ENCODE measurements at regions not wholly inside any gene's neighbourhood (a gene's known extent, or its start where the extent isn't known, plus 50 kb on each side); places are given as distances from the start of the nearest gene placed in this dataset.

DNA sequence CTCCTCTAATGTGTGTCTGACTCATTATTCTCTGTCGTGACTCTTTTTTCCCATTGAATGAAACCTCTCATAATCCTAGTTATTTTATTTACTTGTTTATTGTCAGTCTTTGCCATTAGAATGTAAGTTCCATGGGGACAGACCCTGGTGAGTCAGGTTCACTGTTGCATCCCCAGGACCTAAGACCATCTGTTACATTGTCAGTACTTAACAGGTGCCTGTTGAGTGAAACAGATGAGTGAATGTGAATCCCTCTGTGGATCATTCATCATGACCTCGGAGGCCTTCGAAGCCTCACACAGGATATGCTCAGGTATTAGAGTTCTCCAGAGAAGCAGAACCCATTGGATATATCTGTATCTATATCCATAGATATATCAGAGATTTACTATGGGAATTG, 120.1 kb downstream of the PFKFB3 start:
- CTCF ChIA-PET, result no interaction called here
- Mint-ChIP-seq H3K27ac (no peak overlapping the region), H3K4me1 (ENCODE audit: low read depth) (no peaks in the 10 kb centered on the region), H3K27me3 (ENCODE audit: low read depth) (no peaks in the 10 kb centered on the region), H3K36me3 (ENCODE audit: low read depth) (peaks cover 6% of the 10 kb centered on the region), H3K4me3 (no peak overlapping the region), H3K9me3 (no peaks in the 10 kb centered on the region)
- intact Hi-C loops (cut with micrococcal nuclease), result no loop called here
- DNase-seq, result no peak

DNA sequence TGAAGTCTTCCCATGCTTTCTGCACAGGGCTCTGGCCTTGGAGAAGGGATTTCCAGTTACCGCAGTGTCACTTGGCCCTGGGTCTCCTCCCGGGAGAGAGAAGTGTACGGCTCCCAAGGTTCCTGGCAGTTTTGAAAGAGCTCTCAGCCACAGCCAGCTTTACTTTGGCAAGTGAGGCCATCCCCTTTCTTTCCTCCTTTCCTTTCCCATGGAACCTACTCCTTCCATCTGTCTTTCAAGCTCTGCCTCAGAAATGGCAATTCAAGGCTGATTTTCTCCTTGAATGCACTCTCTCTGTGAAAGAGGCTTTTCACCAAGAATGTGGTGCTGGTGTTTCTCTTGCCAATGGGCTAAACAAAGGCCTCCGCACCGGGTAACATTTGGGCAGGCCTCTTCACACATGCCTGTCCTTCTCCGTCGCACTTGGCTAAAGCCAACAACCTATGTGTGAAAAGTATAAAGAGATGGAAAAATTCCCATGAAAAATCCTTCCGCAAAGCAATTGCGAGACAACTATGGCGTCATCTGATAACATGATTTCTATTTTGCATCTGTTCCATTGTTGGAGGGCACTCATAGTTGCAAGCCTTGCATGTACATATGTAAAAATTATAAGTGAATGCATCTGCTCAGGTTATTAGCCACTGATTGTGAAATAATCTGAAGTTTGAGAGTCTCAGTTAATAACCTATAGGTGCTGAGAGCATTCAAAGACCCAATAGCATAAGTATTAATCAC, 125.4 kb downstream of the PFKFB3 start:
- intact Hi-C loops (cut with micrococcal nuclease), result no loop called here
- Mint-ChIP-seq H3K4me1 (ENCODE audit: low read depth) (no peaks in the 10 kb centered on the region), H3K9me3 (peaks cover under 1% of the 10 kb centered on the region), H3K4me3 (no peak overlapping the region), H3K27me3 (ENCODE audit: low read depth) (no peaks in the 10 kb centered on the region), H3K27ac (no peak overlapping the region), H3K36me3 (ENCODE audit: low read depth) (peaks cover 4% of the 10 kb centered on the region)
- CTCF ChIA-PET, result no interaction called here
- no peak for DNase-seq

DNA sequence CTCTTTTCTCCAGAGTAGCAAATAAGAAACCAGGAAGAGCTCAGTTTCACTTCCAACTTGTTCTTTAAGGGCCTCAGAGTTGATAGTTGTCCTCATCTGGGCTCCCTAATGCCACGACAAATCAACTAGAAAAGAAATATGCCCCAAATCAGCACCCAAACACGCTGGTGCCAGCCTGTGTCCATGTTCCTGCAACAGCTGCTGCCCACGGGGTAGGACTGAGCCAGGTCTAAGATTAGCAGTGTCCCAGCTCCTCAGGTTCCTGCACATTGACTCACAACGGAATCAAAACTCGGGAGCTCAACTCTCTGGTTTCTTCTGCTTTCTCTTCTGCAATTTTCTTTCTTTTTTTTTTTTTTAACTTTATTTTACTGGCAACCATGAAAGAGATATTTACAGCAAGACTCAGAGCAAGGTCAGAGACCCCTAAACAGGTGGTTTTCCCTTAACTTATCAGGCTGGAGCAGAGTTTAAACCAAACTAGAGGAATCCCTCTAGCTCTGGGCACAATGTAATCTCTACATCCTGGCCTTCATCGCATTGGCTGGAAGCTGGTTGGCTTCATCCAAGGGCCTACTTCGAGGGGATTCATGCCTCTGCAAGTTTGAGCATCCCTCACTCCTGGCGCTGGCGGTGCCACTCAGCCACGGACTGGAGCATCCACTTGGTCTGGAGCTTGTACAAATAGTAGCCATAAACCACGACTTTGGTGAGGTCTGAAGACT, 126.1 kb downstream of the PFKFB3 start:
- CTCF ChIA-PET, result interaction anchor here (1.2 kb wide), 2 partner anchors 11 to 73 kb away, joined by 3 to 7 read pairs; no protein-coding TSS in a partner anchor
- no peaks in the 10 kb centered on the region for H3K27me3 Mint-ChIP-seq (ENCODE audit: low read depth)
- peaks cover 7% of the 10 kb centered on the region for H3K9me3 Mint-ChIP-seq
- no peaks in the 10 kb centered on the region for H3K4me1 Mint-ChIP-seq (ENCODE audit: low read depth)
- peaks cover 7% of the 10 kb centered on the region for H3K36me3 Mint-ChIP-seq (ENCODE audit: low read depth)
- no peak for DNase-seq
- intact Hi-C loops (cut with micrococcal nuclease), result no loop called here
- no peak overlapping the region for H3K4me3 Mint-ChIP-seq
- H3K27ac Mint-ChIP-seq, result no peak overlapping the region

DNA sequence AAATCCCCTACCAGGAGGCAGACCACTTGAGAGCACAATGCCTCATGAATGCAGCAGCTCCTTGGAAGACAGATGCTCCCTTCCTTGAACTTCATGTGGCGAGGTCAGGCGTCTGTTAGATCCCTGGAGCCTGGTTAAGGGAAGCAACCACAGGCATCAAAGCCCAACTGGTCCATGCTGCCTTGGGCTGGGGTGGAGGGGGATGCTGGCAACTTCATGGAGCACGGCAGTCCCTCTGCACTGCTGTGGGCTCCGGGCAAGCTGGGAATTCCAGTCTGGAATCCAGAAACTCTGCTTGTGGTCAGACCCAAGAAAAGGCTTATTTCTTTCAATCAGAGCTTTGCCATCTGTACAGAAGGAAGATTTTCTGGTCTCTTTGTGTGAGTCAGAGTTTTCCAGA, 130.4 kb downstream of the PFKFB3 start:
- Mint-ChIP-seq H3K9me3 (peaks cover 11% of the 10 kb centered on the region), H3K4me1 (ENCODE audit: low read depth) (peaks cover 2% of the 10 kb centered on the region), H3K4me3 (no peak overlapping the region), H3K27me3 (ENCODE audit: low read depth) (no peaks in the 10 kb centered on the region), H3K36me3 (ENCODE audit: low read depth) (peaks cover 7% of the 10 kb centered on the region), H3K27ac (no peak overlapping the region)
- intact Hi-C loops (cut with micrococcal nuclease), result no loop called here
- DNase-seq, result no peak
- CTCF ChIA-PET, result no interaction called here

DNA sequence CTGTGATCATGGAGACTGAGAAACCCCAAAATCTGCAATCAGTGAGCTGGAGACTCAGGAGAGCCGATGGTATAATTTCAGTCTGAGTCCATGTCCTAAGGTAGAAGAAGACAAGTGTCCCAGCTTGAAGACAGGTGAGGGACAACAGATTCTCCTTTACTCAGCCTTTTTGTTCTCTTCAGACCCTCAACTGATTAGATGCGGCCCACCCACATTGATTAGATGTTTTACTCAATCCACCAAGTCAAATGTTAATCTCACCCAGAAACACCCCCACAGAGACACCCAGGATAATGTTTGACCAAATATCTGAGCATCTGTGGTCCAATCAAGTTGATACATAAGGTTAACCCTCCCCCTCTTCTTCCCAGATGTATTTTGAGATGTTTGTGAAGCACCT, 131.2 kb downstream of the PFKFB3 start:
- H3K36me3 Mint-ChIP-seq (ENCODE audit: low read depth), result peaks cover 7% of the 10 kb centered on the region
- DNase-seq, result no peak
- H3K27me3 Mint-ChIP-seq (ENCODE audit: low read depth), result no peaks in the 10 kb centered on the region
- H3K4me1 Mint-ChIP-seq (ENCODE audit: low read depth), result peaks cover 2% of the 10 kb centered on the region
- CTCF ChIA-PET, result interaction anchor here (1.0 kb wide), 1 partner anchor 68 kb away, joined by 3 read pairs; no protein-coding TSS in a partner anchor
- H3K9me3 Mint-ChIP-seq, result peaks cover 11% of the 10 kb centered on the region
- intact Hi-C loops (cut with micrococcal nuclease), result no loop called here
- H3K4me3 Mint-ChIP-seq, result no peak overlapping the region
- no peak overlapping the region for H3K27ac Mint-ChIP-seq

DNA sequence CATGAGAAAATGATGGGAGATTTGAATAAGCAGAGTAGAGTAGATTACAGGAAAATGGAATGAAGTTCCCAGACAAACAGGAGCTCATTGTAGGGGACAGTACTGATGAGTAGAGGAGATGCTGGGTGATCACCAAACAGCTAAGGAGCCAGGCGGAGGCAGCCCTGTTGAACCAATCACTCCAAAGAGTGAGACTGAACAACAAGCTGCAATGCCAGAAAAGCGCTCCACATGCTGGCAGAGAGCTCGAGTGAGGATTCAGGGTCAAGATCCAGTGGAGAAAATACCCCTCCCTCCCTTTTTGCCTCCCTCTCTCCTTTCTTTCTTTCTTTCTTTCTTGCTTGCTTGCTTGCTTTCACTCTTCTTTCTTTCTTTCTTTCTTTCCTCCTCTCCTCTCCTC, 133.3 kb downstream of the PFKFB3 start:
- no peak for DNase-seq
- H3K27me3 Mint-ChIP-seq (ENCODE audit: low read depth), result no peaks in the 10 kb centered on the region
- CTCF ChIA-PET, result interaction anchor here (0.6 to 0.9 kb wide), 2 partner anchors 8 to 63 kb away, joined by 4 to 8 read pairs; no protein-coding TSS in a partner anchor
- no peak overlapping the region for H3K4me3 Mint-ChIP-seq
- intact Hi-C loops (cut with micrococcal nuclease), result no loop called here
- peaks cover 2% of the 10 kb centered on the region for H3K4me1 Mint-ChIP-seq (ENCODE audit: low read depth)
- H3K9me3 Mint-ChIP-seq, result peaks cover 11% of the 10 kb centered on the region
- no peak overlapping the region for H3K27ac Mint-ChIP-seq
- peaks cover 5% of the 10 kb centered on the region for H3K36me3 Mint-ChIP-seq (ENCODE audit: low read depth)

DNA sequence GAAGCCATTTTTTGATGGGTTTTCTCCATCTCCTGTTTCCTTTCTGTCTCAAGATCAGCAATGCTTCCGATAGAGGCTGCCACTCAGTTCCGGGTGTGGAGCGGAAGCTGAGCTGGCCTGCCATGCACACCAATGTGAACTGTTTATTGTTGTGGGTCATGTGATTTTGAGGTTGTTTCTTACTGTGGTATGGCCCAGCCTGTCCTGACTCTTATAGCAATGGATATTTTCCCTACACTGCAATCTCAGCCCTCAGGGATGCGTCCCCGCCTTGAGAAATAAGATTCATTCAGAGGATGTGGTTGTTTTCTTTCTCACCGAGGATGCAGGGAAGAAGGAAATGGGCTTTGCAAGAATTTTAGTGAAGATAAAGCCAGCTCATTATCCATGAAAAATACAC, 134.7 kb downstream of the PFKFB3 start:
- H3K9me3 Mint-ChIP-seq, result peaks cover 11% of the 10 kb centered on the region
- peaks cover 2% of the 10 kb centered on the region for H3K4me1 Mint-ChIP-seq (ENCODE audit: low read depth)
- no peak overlapping the region for H3K4me3 Mint-ChIP-seq
- intact Hi-C loops (cut with micrococcal nuclease), result no loop called here
- CTCF ChIA-PET, result interaction anchor here (0.6 kb wide), 1 partner anchor 549 kb away, joined by 3 read pairs; no protein-coding TSS in a partner anchor
- peaks cover 3% of the 10 kb centered on the region for H3K36me3 Mint-ChIP-seq (ENCODE audit: low read depth)
- no peak overlapping the region for H3K27ac Mint-ChIP-seq
- DNase-seq, result no peak
- H3K27me3 Mint-ChIP-seq (ENCODE audit: low read depth), result no peaks in the 10 kb centered on the region

DNA sequence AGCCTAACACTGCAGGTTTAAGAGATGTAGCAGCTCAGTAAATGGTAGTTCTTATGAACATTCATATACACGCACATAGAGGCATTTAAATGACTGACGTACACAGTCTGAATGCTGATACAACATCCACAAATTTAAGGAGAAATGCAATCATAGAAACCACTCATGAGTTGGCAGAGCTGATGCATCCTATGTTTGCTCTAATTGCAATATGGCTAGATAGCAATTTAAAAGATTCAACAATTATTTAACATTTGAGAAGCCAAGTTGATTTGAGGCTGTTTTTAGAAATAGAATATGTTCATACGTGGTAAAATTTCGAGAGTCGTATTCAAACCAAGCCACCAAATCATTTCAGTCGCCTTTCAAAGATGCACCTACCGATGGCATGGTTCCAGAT, 135.6 kb downstream of the PFKFB3 start:
- Mint-ChIP-seq H3K27me3 (ENCODE audit: low read depth) (no peaks in the 10 kb centered on the region), H3K27ac (no peak overlapping the region), H3K4me1 (ENCODE audit: low read depth) (peaks cover 4% of the 10 kb centered on the region), H3K4me3 (no peak overlapping the region), H3K9me3 (peaks cover 8% of the 10 kb centered on the region), H3K36me3 (ENCODE audit: low read depth) (peaks cover 3% of the 10 kb centered on the region)
- CTCF ChIA-PET, result interaction anchor here (0.7 kb wide), 1 partner anchor 136 kb away, joined by 3 read pairs; no protein-coding TSS in a partner anchor
- DNase-seq, result no peak
- intact Hi-C loops (cut with micrococcal nuclease), result no loop called here

DNA sequence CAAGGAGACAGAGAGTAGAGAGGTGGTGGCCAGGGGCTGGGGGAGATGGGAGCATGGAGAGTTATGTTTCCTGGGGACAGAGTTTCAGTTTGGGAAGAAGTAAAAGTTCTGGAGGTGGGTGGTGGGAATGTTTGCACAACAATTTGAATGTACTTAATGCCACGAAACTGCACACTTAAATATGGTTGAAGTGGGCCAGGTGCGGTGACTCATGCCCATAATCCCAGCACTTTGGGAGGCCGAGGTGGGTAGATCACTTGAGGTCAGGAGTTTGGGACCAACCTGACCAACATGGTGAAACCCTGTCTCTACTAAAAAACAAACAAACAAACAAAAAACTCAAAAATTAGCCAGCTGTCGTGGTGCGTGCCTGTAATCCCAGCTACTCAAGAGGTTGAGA, 137.2 kb downstream of the PFKFB3 start:
- CTCF ChIA-PET, result interaction anchor here (0.6 to 1.6 kb wide), 3 partner anchors 10 to 62 kb away, joined by 3 to 7 read pairs (median 3); no protein-coding TSS in a partner anchor
- Mint-ChIP-seq H3K9me3 (no peaks in the 10 kb centered on the region), H3K4me1 (ENCODE audit: low read depth) (peaks cover 5% of the 10 kb centered on the region), H3K27me3 (ENCODE audit: low read depth) (no peaks in the 10 kb centered on the region), H3K36me3 (ENCODE audit: low read depth) (no peaks in the 10 kb centered on the region), H3K27ac (no peak overlapping the region), H3K4me3 (no peak overlapping the region)
- intact Hi-C loops (cut with micrococcal nuclease), result no loop called here
- no peak for DNase-seq

DNA sequence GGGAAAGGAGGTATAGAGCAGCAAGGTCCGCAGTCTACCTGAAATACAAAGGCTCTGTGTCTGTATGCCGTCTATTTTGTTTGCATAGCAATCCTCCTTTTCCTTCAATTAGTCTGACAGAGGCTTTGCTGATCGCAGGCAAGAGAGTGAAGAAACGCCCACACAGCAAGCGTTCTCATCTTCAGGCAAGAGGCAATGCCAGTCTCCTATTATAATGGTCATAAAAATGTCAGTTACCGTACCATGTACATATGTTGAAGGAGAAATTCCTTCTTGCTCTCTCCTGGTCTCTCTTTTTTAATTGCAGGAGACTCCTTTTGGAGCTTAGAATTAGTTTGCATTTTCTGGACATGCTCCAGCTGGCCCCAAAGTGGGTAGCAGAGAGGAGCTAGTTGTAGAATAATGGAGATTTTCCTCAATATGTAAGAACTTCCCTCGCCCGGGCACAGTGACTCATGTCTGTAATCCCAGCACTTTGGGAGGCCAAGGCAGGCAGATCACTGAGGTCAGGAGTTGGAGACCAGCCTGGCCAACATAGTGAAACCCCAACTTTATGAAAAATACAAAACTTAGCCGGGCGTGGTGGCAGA, 139.5 kb downstream of the PFKFB3 start:
- intact Hi-C loops (cut with micrococcal nuclease), result no loop called here
- Mint-ChIP-seq H3K36me3 (ENCODE audit: low read depth) (peaks cover 4% of the 10 kb centered on the region), H3K27me3 (ENCODE audit: low read depth) (no peaks in the 10 kb centered on the region), H3K4me1 (ENCODE audit: low read depth) (peaks cover 24% of the 10 kb centered on the region), H3K4me3 (no peak overlapping the region), H3K27ac (no peak overlapping the region), H3K9me3 (peaks cover 3% of the 10 kb centered on the region)
- CTCF ChIA-PET, result interaction anchor here (1.3 kb wide), 1 partner anchor 140 kb away, joined by 3 read pairs; the partner anchor contains the start of gene PFKFB3
- DNase-seq, result no peak

DNA sequence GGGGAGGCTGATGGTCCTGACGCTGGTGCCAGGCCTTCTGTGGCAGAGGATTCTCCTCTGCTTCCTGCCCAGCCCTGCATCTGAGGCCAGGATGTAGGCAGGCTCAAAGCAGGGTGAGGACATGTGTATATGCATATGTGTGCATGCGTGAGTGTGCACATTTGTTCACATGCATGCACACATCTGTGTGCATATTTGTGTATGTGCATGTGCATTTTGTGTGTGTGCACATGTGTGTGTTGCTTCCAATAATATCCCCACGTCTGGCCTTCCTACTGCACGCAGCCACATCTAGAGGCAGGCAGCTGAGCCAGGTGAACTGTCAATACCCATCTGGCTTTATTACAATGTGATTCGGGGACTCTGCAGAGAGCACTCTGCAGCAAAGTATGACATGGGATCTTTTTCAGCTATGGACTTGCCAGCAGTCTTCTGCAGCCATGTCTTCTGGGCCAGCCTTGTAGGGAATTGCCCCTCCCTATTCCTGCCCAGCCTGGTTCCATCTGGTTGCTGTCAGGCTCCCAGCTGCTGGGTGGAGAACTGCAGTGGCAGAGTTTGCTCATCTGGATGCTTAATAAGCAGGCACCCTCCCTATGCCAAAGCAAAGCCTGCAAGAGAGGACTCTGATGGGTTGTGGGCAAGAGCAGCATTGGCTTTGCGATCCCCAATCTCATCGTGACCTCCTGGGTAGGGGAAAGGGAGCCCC, 140.7 kb downstream of the PFKFB3 start:
- intact Hi-C loops (cut with micrococcal nuclease), result loop anchor here (1.0 kb wide), 1 partner anchor 140 kb away; no protein-coding TSS in a partner anchor
- H3K4me1 Mint-ChIP-seq (ENCODE audit: low read depth), result peaks cover 37% of the 10 kb centered on the region
- CTCF ChIA-PET, result interaction anchor here (1.0 to 1.3 kb wide), 2 partner anchors 31 to 141 kb away, joined by 3 read pairs; partner anchors contain the start of gene PFKFB3
- no peak overlapping the region for H3K27ac Mint-ChIP-seq
- peaks cover 3% of the 10 kb centered on the region for H3K9me3 Mint-ChIP-seq
- peaks cover 4% of the 10 kb centered on the region for H3K36me3 Mint-ChIP-seq (ENCODE audit: low read depth)
- H3K27me3 Mint-ChIP-seq (ENCODE audit: low read depth), result no peaks in the 10 kb centered on the region
- no peak overlapping the region for H3K4me3 Mint-ChIP-seq
- no peak for DNase-seq

DNA sequence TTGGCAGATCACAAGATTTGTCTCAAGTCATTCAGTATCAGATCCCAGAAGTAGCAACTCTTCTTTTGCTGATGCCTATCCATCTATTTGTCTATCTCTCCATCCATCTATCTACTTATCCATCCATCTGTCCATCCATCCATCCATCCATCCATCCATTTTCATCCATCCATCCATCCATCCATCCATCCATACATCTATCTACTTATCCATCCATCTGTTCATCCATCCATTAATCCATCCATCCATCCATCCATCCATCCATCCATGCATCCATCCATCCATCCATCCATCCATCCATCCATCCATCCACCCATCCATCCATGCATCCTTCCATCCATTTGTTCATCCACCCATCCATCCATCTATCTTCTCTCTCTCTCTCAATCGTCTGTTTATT, 142.7 kb downstream of the PFKFB3 start:
- H3K27me3 Mint-ChIP-seq (ENCODE audit: low read depth), result no peaks in the 10 kb centered on the region
- H3K9me3 Mint-ChIP-seq, result peaks cover 3% of the 10 kb centered on the region
- peaks cover 55% of the 10 kb centered on the region for H3K4me1 Mint-ChIP-seq (ENCODE audit: low read depth)
- CTCF ChIA-PET, result interaction anchor here (0.6 kb wide), 1 partner anchor 57 kb away, joined by 3 read pairs; no protein-coding TSS in a partner anchor
- H3K4me3 Mint-ChIP-seq, result no peak overlapping the region
- DNase-seq, result no peak
- peaks cover 4% of the 10 kb centered on the region for H3K36me3 Mint-ChIP-seq (ENCODE audit: low read depth)
- intact Hi-C loops (cut with micrococcal nuclease), result no loop called here
- no peak overlapping the region for H3K27ac Mint-ChIP-seq

All from activated naive CD4-positive, alpha-beta T cell treated with anti-CD3 and anti-CD28 coated beads for 36 hours (primary cell).